OCI-LY1 (cell line): ENCODE measurements at regions not wholly inside any gene's neighbourhood (a gene's known extent, or its start where the extent isn't known, plus 50 kb on each side); places are given as distances from the start of the nearest gene placed in this dataset.

Source experiments
- H2AFZ ChIP-seq: fragments of 200-600 bp; sonication (generic), shearing (Covaris generic); 2 replicates; pipeline ENCODE4 v1.6.0; 2014; ENCODE audit warnings: antibody characterized with exemption, mild to moderate bottlenecking, low read length
- H3F3A ChIP-seq: fragments of 200-600 bp; sonication (generic), shearing (Covaris generic); 2 replicates; pipeline ENCODE4 v1.6.0; 2014; ENCODE audit warnings: mild to moderate bottlenecking, antibody characterized with exemption, low read length, moderate library complexity; ENCODE audit not compliant: insufficient read depth
- H3K27ac ChIP-seq: fragments of 200-600 bp; sonication (generic); 2 replicates; pipeline ENCODE4 v1.5.1; 2014; ENCODE audit warnings: low read length, mixed run types, mild to moderate bottlenecking, low read depth; ENCODE audit not compliant: poor library complexity, severe bottlenecking
- H3K27me3 ChIP-seq: fragments of 200-600 bp; sonication (generic); 2 replicates; pipeline ENCODE4 v1.6.0; 2014; ENCODE audit warnings: antibody characterized with exemption, mild to moderate bottlenecking, low read length, moderate library complexity; ENCODE audit not compliant: insufficient read depth
- H3K36me3 ChIP-seq: fragments of 200-600 bp; sonication (generic); 2 replicates; pipeline ENCODE4 v1.6.1; 2014; ENCODE audit warnings: mild to moderate bottlenecking, antibody characterized with exemption, low read length, moderate library complexity, mixed read lengths; ENCODE audit not compliant: insufficient read depth
- H3K4me1 ChIP-seq: fragments of 200-600 bp; sonication (generic); 2 replicates; pipeline ENCODE4 v1.5.1; 2014; ENCODE audit warnings: mild to moderate bottlenecking, low read length, moderate library complexity; ENCODE audit not compliant: insufficient read depth, severe bottlenecking
- H3K4me2 ChIP-seq: fragments of 200-600 bp; sonication (generic), shearing (Covaris generic); 2 replicates; pipeline ENCODE4 v1.6.1; 2014; ENCODE audit warnings: low read length
- H3K4me3 ChIP-seq: fragments of 200-600 bp; sonication (generic); 2 replicates; pipeline ENCODE4 v1.5.1; 2014; ENCODE audit warnings: low read length, low read depth, mild to moderate bottlenecking, mixed read lengths; ENCODE audit not compliant: poor library complexity, severe bottlenecking
- H3K79me2 ChIP-seq: fragments of 200-600 bp; shearing (Covaris generic); 2 replicates; pipeline ENCODE4 v1.6.1; 2016; ENCODE audit warnings: mixed run types, low read length, mixed read lengths; ENCODE audit not compliant: insufficient read depth
- H3K9ac ChIP-seq: fragments of 200-600 bp; sonication (generic), shearing (Covaris generic); 2 replicates; pipeline ENCODE4 v1.6.1; 2014; ENCODE audit warnings: mild to moderate bottlenecking, low read length, mixed read lengths
- H3K9me2 ChIP-seq: fragments of 200-600 bp; sonication (generic), shearing (Covaris generic); 2 replicates; pipeline ENCODE4 v1.6.1; 2014; ENCODE audit warnings: low read depth, mild to moderate bottlenecking, low read length, mixed read lengths
- H3K9me3 ChIP-seq: fragments of 200-600 bp; shearing (Covaris generic); 2 replicates; pipeline ENCODE4 v1.6.1; 2014; ENCODE audit warnings: low read length, mixed read lengths
- H4K20me1 ChIP-seq: fragments of 200-600 bp; sonication (generic), shearing (Covaris generic); 2 replicates; pipeline ENCODE4 v1.6.0; 2016; ENCODE audit warnings: mild to moderate bottlenecking, low read length; ENCODE audit not compliant: insufficient read depth
- EZH2 ChIP-seq: fragments of 200-600 bp; sonication (generic), shearing (Covaris generic); IDR thresholded peaks from 2 replicates; pipeline ENCODE4 v1.8.0; 2017; ENCODE audit warnings: borderline replicate concordance, mixed run types, mild to moderate bottlenecking, antibody characterized with exemption, low read length, moderate library complexity, mixed read lengths
- TF ChIP-seq, protein P1 (sequence below): fragments of 200-600 bp; sonication (generic), shearing (Covaris generic); IDR thresholded peaks from 2 replicates; pipeline ENCODE4 v1.5.1; 2017; ENCODE audit warnings: mild to moderate bottlenecking, antibody characterized with exemption, low read length, moderate library complexity, mixed read lengths

DNA sequence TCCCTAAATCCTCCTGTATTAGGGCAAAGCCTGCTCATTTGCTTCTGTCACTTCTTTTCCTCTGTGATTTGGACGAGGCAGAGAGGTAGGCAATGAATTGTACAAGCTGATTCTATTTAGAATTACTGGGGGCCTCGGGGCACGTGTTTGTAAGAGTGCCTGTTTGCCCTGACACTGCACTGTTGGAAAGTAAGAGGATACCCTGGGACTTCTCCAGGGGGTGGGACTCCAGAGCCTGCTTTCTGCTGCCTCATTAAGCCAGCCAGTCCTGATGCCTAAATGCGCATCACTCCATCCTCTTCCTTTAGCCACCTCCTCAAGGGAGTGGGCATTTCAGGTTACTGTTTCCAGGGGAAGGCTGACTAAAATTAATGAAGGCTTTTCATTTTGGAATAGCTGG, 134.3 kb downstream of the TDRD15 start:
- no peak overlapping the region for H3K27ac ChIP-seq
- no peak overlapping the region for H3K9ac ChIP-seq
- no peaks in the 10 kb centered on the region for H3K9me2 ChIP-seq
- no peaks in the 10 kb centered on the region for H3K79me2 ChIP-seq
- no peaks in the 10 kb centered on the region for H3K4me1 ChIP-seq
- no peaks in the 10 kb centered on the region for H3F3A ChIP-seq
- H3K36me3 ChIP-seq = no peaks in the 10 kb centered on the region
- H4K20me1 ChIP-seq = no peaks in the 10 kb centered on the region
- no peak overlapping the region for H2AFZ ChIP-seq
- H3K4me2 ChIP-seq = no peak overlapping the region
- TF ChIP-seq, protein P1, sequence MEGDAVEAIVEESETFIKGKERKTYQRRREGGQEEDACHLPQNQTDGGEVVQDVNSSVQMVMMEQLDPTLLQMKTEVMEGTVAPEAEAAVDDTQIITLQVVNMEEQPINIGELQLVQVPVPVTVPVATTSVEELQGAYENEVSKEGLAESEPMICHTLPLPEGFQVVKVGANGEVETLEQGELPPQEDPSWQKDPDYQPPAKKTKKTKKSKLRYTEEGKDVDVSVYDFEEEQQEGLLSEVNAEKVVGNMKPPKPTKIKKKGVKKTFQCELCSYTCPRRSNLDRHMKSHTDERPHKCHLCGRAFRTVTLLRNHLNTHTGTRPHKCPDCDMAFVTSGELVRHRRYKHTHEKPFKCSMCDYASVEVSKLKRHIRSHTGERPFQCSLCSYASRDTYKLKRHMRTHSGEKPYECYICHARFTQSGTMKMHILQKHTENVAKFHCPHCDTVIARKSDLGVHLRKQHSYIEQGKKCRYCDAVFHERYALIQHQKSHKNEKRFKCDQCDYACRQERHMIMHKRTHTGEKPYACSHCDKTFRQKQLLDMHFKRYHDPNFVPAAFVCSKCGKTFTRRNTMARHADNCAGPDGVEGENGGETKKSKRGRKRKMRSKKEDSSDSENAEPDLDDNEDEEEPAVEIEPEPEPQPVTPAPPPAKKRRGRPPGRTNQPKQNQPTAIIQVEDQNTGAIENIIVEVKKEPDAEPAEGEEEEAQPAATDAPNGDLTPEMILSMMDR = no peak
- no peak for TF ChIP-seq EZH2
- H3K9me3 ChIP-seq = no peaks in the 10 kb centered on the region
- H3K4me3 ChIP-seq = no peak overlapping the region
- H3K27me3 ChIP-seq = no peaks in the 10 kb centered on the region

DNA sequence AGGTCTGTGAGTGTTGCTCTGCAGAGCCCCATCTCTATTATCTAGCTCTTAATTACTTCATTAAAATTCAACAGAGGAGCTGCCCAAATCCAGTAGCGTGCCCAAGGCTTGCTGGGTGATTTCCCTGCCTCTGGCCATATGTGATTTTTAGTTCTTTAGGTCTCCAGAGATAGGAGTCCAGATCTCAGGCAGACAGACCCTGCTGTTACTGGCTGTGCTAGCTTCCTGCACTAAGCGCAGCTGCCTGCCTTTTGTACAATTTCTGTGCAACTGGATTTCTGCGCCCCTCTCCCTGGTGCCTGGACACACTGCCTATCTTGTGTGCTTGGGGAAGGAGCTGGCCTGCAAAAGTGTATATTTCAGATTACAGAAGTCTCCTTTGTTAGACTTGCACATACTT, 136.5 kb downstream of the TDRD15 start:
- H3K9me2 ChIP-seq = no peaks in the 10 kb centered on the region
- no peaks in the 10 kb centered on the region for H3K9me3 ChIP-seq
- no peaks in the 10 kb centered on the region for H3K79me2 ChIP-seq
- no peak overlapping the region for H2AFZ ChIP-seq
- no peaks in the 10 kb centered on the region for H3K27me3 ChIP-seq
- no peak overlapping the region for H3K9ac ChIP-seq
- TF ChIP-seq, protein P1 = no peak
- TF ChIP-seq EZH2 = no peak
- no peaks in the 10 kb centered on the region for H3K4me1 ChIP-seq
- H3K4me2 ChIP-seq = no peak overlapping the region
- H3K27ac ChIP-seq = no peak overlapping the region
- H3F3A ChIP-seq = no peaks in the 10 kb centered on the region
- H4K20me1 ChIP-seq = no peaks in the 10 kb centered on the region
- H3K36me3 ChIP-seq = no peaks in the 10 kb centered on the region
- no peak overlapping the region for H3K4me3 ChIP-seq

DNA sequence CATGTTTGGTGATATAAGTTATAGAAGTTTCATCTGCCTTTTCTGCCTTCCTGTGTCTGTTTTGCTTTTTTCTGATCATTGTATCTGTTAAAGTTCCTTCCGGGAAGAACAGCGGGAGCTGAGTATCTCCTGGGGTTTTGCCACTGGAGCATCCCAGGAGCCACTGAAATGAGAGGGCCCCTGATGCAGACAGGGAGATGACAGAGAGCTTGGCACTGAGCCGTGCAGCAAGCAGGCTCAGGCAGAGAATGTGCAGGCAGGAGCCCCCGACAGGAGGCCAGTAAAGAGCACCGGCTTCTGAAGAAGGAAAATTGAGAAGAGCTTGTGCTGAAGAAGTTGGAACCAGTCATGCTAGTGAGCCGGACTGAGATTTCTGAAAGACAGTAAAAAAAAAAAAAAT, 137.8 kb downstream of the TDRD15 start:
- Histone ChIP-seq H3K9me2 (no peaks in the 10 kb centered on the region), H3K4me3 (no peak overlapping the region), H3F3A (no peaks in the 10 kb centered on the region), H2AFZ (no peak overlapping the region), H3K27ac (no peak overlapping the region), H4K20me1 (no peaks in the 10 kb centered on the region), H3K4me2 (no peak overlapping the region), H3K4me1 (no peaks in the 10 kb centered on the region), H3K9ac (no peak overlapping the region), H3K79me2 (no peaks in the 10 kb centered on the region), H3K27me3 (no peaks in the 10 kb centered on the region), H3K9me3 (no peaks in the 10 kb centered on the region), H3K36me3 (no peaks in the 10 kb centered on the region)
- TF ChIP-seq, protein P1 = no peak
- TF ChIP-seq EZH2 = no peak
